Activated CD4-positive, alpha-beta T cell treated with anti-CD3 and anti-CD28 coated beads, Interleukin-2, amount 10 ng/mL, durations not matched to agents 7 days and 5 days (primary cell): ENCODE measurements at regions not wholly inside any gene's neighbourhood (a gene's known extent, or its start where the extent isn't known, plus 50 kb on each side); places are given as distances from the start of the nearest gene placed in this dataset.

ENCODE experiments used
- CTCF ChIA-PET: fragments of 350-600 bp; sonication (Branson Sonifier 250); formaldehyde crosslinking; loops from one replicate; lab custom pipeline; 2021; ENCODE audit warnings: antibody characterized with exemption; lab: Charles Lee
- POLR2A ChIA-PET: fragments of 350-600 bp; sonication (Branson Sonifier 250); formaldehyde crosslinking; loops from one replicate; lab custom pipeline; 2021; ENCODE audit warnings: antibody characterized with exemption; lab: Charles Lee
- DNase-seq: peaks from one replicate; pipeline ENCODE4 v3.0.0-alpha.2; 2020
- H3K27ac Mint-ChIP-seq: one replicate; pipeline ENCODE4 v1.8.0; 2021; ENCODE audit warnings: mild to moderate bottlenecking, moderate library complexity, mixed read lengths
- H3K27me3 Mint-ChIP-seq: one replicate; pipeline ENCODE4 v1.8.0; 2021; ENCODE audit warnings: mixed read lengths
- H3K36me3 Mint-ChIP-seq: one replicate; pipeline ENCODE4 v1.8.0; 2021; ENCODE audit warnings: low read depth, mixed read lengths
- H3K4me1 Mint-ChIP-seq: one replicate; pipeline ENCODE4 v1.8.0; 2021; ENCODE audit warnings: mixed read lengths
- H3K4me3 Mint-ChIP-seq: one replicate; pipeline ENCODE4 v1.8.0; 2021; ENCODE audit warnings: mild to moderate bottlenecking, moderate library complexity, mixed read lengths
- H3K9me3 Mint-ChIP-seq: one replicate; pipeline ENCODE4 v1.8.0; 2021; ENCODE audit warnings: mixed read lengths

DNA sequence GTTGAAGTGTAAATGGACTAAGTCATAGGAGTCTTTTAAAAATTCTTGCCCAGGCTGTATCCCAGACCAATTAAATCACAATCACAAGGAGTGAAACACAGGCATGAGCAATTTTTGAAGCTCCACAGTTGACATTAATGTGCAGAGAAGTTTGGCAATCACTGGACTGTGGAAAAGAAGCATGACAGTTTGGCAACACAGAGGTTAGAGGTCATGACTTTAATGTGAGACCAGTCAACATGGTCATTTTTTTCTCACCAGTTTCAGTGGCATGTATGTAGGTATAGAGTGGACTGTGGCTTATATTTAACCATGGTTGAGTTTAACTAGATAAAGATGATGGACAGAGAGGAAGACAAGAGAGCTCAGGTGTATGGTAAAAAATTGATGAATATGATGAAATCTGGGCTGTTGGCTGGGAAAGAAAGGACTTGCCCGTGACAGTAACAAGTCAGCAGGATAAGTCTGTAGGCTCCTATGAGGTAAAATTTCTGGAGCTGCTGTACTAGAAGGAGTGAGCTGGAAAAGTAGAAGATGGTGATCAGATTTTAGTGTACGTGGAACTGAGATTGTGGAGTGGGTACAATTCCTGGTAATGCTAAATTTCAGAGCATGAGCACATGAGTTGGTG, 432.2 kb upstream of the GHITM start:
- no peaks in the 10 kb centered on the region for H3K9me3 Mint-ChIP-seq
- CTCF ChIA-PET: no interaction called here
- POLR2A ChIA-PET: no interaction called here
- H3K27ac Mint-ChIP-seq: no peak overlapping the region
- H3K4me1 Mint-ChIP-seq: no peaks in the 10 kb centered on the region
- no peaks in the 10 kb centered on the region for H3K36me3 Mint-ChIP-seq
- no peak for DNase-seq
- no peaks in the 10 kb centered on the region for H3K27me3 Mint-ChIP-seq
- H3K4me3 Mint-ChIP-seq: no peak overlapping the region

DNA sequence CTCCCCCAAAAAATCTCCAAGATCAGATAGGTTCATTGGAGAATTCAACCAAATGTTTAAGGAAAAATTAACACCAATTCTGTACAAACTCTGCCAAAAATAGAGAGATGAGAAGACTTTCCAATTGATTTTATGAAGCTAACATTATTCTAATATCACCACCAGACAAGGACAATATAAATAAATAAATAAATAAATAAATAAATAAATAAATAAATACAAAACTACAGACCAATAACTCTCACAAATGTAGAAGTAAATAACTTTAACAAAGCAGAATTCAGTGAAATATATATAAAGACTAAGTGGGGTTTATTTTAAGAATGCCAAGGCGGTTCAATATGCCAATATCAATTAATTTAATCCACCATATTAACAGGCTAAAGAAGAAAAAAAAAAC, 425.9 kb upstream of the GHITM start:
- no peaks in the 10 kb centered on the region for H3K36me3 Mint-ChIP-seq

DNA sequence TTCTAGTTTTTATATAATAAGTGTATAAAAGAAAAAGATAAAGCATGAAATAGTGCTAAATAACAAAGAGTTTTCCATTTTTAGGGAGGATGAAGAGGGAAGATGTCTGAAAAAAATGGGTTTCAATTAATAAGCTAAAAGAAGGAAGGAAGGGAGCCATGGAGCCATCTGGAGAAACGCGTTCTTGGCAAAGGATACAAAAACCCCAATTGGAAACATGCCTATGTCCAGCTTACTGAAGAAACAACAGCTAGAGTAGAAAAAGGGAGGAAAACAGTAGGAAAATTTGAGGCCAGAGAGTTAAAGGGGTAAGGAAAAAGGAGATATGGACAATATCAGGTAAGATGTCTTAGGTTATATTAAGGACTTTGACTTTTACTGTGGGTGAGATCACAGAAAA, 416.2 kb upstream of the GHITM start:
- no peak for DNase-seq
- Mint-ChIP-seq H3K27me3 (no peaks in the 10 kb centered on the region), H3K27ac (no peak overlapping the region), H3K4me3 (no peak overlapping the region), H3K9me3 (peaks cover 3% of the 10 kb centered on the region), H3K4me1 (no peaks in the 10 kb centered on the region), H3K36me3 (no peaks in the 10 kb centered on the region)
- ChIA-PET POLR2A (no interaction called here), CTCF (no interaction called here)

More for the DNA sequence above, 425.9 kb upstream of the GHITM start:
- Mint-ChIP-seq H3K4me3 (no peak overlapping the region), H3K27ac (no peak overlapping the region), H3K9me3 (no peaks in the 10 kb centered on the region), H3K27me3 (no peaks in the 10 kb centered on the region), H3K4me1 (no peaks in the 10 kb centered on the region)
- DNase-seq: no peak
- CTCF ChIA-PET: no interaction called here
- POLR2A ChIA-PET: no interaction called here

DNA sequence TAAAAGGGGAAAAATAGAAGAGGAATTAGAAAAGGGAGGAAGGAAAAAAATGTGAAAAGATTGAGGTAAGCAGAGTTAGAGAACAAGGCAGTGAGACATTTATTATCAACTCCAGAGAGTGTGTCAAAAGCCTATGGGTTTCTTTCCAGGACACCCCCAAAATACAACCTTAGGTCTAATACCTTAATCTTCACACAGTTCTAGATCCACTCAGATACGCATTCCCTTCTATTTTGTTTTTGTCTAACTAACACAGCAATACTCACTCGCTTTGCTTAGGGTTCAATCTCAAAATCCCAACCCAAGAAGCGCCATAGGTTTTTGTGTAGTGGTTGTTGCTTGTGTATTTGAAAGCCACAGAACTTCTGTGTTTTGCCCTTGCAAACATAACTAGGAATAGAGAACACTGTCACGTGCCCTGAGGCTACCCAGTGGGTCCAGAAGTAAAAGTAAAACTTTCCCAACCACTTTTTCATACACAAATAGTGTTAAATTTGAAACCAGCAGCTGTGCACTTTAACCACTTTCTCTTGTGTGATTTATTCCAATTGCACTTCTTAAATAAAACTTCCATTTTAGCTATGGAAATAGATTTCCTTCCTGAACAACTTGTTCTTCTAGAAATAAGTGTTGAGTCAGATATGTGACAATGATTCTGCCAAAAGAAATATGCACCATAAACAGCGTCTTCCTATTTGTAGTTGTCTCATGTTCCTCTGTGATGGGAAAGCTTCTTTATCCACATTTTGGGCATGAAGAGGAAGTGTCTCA, 414.7 kb upstream of the GHITM start:
- DNase-seq: no peak
- peaks cover 3% of the 10 kb centered on the region for H3K9me3 Mint-ChIP-seq
- no peak overlapping the region for H3K4me3 Mint-ChIP-seq
- POLR2A ChIA-PET: no interaction called here
- CTCF ChIA-PET: no interaction called here
- no peaks in the 10 kb centered on the region for H3K4me1 Mint-ChIP-seq
- H3K27me3 Mint-ChIP-seq: no peaks in the 10 kb centered on the region
- H3K36me3 Mint-ChIP-seq: no peaks in the 10 kb centered on the region
- H3K27ac Mint-ChIP-seq: no peak overlapping the region

DNA sequence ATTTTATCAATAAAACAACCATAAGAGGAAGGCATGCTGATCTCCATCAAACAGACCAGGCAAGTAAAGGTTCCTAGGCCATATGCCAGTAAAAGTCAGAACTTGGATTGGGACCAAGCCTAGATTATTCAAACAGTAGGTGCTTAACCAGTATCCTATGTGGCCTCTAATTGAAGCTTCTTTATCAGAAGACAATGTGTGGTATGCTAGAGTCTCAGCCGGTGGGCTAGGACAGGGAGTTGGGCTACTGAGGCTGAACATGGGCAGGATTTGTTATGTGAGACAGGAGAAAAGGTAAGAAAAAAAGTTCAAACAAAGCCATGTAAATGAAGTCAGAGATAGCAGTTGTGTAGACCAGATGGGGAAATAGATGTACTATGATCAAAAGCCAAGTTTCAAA, 413.7 kb upstream of the GHITM start:
- ChIA-PET CTCF (no interaction called here), POLR2A (no interaction called here)
- no peak overlapping the region for H3K27ac Mint-ChIP-seq
- H3K27me3 Mint-ChIP-seq: no peaks in the 10 kb centered on the region
- no peaks in the 10 kb centered on the region for H3K36me3 Mint-ChIP-seq
- H3K4me3 Mint-ChIP-seq: no peak overlapping the region
- H3K4me1 Mint-ChIP-seq: no peaks in the 10 kb centered on the region
- no peak for DNase-seq
- peaks cover 3% of the 10 kb centered on the region for H3K9me3 Mint-ChIP-seq

DNA sequence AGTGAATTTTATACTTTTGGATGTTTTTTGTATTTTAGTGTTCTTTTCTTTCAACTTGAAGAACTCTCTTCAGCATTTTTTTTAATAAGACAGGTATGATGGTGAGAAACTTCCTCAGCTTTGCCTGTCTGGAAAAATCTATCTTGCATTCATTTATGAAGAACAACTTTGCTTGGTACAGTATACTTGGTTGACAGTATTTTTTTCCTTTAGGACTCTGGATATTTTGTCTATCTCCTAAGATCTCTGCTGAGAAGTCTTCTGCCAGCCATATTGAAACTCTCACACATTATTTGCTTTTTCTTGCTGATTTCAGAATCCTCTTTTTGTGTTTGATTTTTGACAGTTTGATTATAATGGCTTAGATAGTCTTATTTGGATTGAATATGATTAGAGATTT, 405.0 kb upstream of the GHITM start:
- Mint-ChIP-seq H3K36me3 (no peaks in the 10 kb centered on the region), H3K4me3 (no peak overlapping the region), H3K9me3 (peaks cover 16% of the 10 kb centered on the region), H3K4me1 (no peaks in the 10 kb centered on the region), H3K27ac (no peak overlapping the region), H3K27me3 (no peaks in the 10 kb centered on the region)
- CTCF ChIA-PET: no interaction called here
- POLR2A ChIA-PET: no interaction called here
- no peak for DNase-seq

DNA sequence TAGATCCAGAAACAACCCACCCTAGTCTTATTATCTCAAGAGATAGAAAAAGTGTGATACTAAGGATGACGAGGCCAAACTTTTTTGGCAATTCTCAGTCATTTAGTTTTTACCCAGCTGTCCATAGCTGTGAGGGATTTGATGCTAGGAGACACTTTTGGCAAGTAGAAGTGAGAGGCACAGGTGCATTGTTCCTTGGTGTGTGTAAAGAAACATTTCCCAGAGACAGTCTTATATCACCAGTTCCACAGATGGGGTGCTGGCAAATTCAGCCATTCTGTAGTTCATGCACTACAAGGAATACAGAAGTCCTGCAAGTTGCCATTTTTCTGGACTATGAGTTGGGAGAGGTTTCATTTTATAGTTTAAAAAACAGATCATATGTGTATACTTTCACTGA, 403.3 kb upstream of the GHITM start:
- Mint-ChIP-seq H3K4me3 (no peak overlapping the region), H3K27ac (no peak overlapping the region), H3K36me3 (no peaks in the 10 kb centered on the region), H3K4me1 (no peaks in the 10 kb centered on the region), H3K9me3 (peaks cover 16% of the 10 kb centered on the region), H3K27me3 (no peaks in the 10 kb centered on the region)
- CTCF ChIA-PET: no interaction called here
- no peak for DNase-seq
- POLR2A ChIA-PET: no interaction called here

DNA sequence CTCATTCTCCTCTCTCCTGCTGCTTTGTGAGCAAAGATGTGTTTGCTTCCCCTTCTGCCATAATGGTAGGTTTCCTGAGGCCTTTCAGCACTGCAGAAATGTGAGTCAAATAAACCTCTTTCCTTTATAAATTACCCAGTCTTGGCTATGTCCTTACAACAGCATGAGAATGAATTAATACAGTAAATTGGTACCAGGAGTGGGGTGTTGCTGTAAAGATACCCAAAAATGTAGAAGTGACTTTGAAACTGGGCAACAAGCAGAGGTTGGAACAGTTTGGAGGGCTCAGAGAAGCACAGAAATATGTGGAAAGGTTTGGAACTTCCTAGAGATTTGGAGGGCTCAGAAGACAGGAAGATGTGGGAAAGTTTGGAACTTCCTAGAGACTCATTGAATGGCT, 388.7 kb upstream of the GHITM start:
- ChIA-PET CTCF (no interaction called here), POLR2A (no interaction called here)
- Mint-ChIP-seq H3K4me3 (no peak overlapping the region), H3K36me3 (no peaks in the 10 kb centered on the region), H3K27me3 (no peaks in the 10 kb centered on the region), H3K4me1 (no peaks in the 10 kb centered on the region), H3K9me3 (peaks cover 30% of the 10 kb centered on the region), H3K27ac (no peak overlapping the region)
- DNase-seq: no peak

DNA sequence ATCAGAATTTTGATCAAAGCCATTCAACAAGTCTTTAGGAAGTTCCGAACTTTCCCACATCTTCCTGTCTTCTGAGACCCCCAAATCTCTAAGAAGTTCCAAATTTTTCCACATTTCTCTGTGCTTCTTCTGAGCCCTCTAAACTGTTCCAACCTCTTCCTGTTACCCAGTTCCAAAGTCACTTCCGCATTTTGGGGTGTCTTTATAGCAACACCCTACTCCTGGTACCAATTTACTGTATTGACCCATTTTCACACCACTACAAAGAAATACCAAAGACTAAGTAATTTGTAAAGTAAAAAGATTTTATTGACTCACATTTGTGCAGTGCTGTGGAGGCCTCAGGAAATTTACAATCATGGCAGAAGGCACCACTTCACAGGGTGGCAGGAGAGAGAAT, 385.8 kb upstream of the GHITM start:
- Mint-ChIP-seq H3K27ac (no peak overlapping the region), H3K27me3 (no peaks in the 10 kb centered on the region), H3K4me1 (no peaks in the 10 kb centered on the region), H3K36me3 (no peaks in the 10 kb centered on the region), H3K4me3 (no peak overlapping the region), H3K9me3 (peaks cover 30% of the 10 kb centered on the region)
- DNase-seq: no peak
- CTCF ChIA-PET: no interaction called here
- POLR2A ChIA-PET: no interaction called here

DNA sequence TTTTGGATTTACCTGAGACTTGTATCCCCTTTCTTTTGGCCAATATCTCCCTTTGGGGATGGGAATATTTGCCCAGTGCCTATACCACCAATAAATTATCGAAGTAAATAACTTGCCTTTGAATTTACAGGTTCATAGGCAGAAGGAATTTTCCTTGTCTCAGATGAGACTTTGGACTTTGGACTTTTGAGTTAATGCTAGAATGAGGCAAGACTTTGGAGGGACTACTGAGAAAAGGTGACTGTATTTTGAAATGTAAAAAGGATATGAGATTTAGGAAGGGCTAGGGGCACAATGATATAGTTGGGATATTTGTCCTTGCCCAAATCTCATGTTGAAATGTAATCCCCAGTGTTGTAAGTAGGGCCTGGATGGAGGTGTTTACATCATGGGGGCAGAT, 384.5 kb upstream of the GHITM start:
- CTCF ChIA-PET: no interaction called here

DNA sequence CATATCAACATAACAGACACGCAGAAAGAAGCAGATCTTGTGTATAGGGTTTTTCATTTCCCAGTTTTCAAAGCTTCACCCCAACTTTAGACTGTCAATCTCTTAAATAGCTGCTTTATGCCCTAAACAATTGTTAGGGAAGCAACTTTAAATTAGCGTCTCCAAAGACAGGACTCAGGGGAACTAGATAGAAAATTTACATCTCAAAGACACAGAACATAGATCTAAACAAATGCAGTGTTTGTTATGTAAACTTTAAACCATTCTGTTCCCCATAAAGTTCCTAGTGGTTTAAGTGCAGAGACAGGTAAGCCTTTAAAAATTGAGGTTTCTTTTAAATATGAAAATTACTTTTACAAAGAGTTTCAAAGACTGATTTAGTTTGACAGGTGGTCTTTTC, 379.2 kb upstream of the GHITM start:
- no peak overlapping the region for H3K4me3 Mint-ChIP-seq
- no peak for DNase-seq
- H3K36me3 Mint-ChIP-seq: no peaks in the 10 kb centered on the region
- no peaks in the 10 kb centered on the region for H3K27me3 Mint-ChIP-seq
- no peaks in the 10 kb centered on the region for H3K9me3 Mint-ChIP-seq
- no peak overlapping the region for H3K27ac Mint-ChIP-seq
- H3K4me1 Mint-ChIP-seq: no peaks in the 10 kb centered on the region
- CTCF ChIA-PET: no interaction called here
- POLR2A ChIA-PET: no interaction called here

More for the DNA sequence above, 384.5 kb upstream of the GHITM start:
- POLR2A ChIA-PET: no interaction called here
- H3K27ac Mint-ChIP-seq: no peak overlapping the region
- no peaks in the 10 kb centered on the region for H3K27me3 Mint-ChIP-seq
- no peaks in the 10 kb centered on the region for H3K36me3 Mint-ChIP-seq
- no peaks in the 10 kb centered on the region for H3K4me1 Mint-ChIP-seq
- H3K9me3 Mint-ChIP-seq: peaks cover 30% of the 10 kb centered on the region
- DNase-seq: no peak
- no peak overlapping the region for H3K4me3 Mint-ChIP-seq

DNA sequence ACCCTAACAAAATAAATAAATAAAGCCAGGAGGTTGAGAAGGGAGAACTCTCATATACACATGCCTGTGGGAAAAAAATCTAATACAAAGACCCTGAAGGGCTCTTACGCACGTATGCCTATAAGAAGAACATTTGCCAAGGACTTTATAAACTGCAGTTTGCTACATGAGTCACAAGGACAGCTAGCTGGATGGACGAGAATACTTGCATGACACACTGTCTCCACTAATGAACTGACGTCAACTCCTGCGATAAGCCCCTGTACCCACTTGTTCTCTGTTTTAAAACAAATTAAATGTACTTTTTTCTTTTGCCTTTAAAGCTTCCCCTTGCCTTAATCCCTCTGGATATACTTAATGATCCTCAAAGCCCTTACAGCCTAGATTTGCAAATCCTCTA, 374.6 kb upstream of the GHITM start:
- Mint-ChIP-seq H3K36me3 (no peaks in the 10 kb centered on the region), H3K27me3 (no peaks in the 10 kb centered on the region), H3K4me1 (no peaks in the 10 kb centered on the region), H3K4me3 (no peak overlapping the region), H3K9me3 (no peaks in the 10 kb centered on the region), H3K27ac (no peak overlapping the region)
- POLR2A ChIA-PET: no interaction called here
- DNase-seq: no peak
- CTCF ChIA-PET: no interaction called here

DNA sequence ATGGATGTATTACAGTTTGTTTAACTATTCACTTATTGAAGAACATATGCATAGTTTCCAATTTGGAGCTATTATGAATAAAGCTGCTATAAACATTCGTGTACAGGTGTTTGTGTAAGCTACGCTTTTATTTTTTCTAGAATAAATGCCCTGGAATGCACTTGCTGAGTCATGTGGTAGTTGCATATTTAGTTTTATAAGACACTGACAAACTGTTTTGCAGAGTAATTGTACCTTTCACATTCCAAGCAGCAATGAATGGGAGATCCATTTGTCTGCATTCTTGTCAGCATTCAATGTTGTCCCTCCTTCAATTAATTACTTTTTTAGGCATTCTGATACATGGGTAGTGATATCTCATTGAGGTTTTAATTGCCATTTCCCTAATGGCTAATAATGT, 373.6 kb upstream of the GHITM start:
- no peaks in the 10 kb centered on the region for H3K27me3 Mint-ChIP-seq

More for the DNA sequence above, 373.6 kb upstream of the GHITM start:
- no peak for DNase-seq
- Mint-ChIP-seq H3K4me1 (no peaks in the 10 kb centered on the region), H3K27ac (no peak overlapping the region), H3K4me3 (no peak overlapping the region), H3K36me3 (no peaks in the 10 kb centered on the region), H3K9me3 (no peaks in the 10 kb centered on the region)
- POLR2A ChIA-PET: no interaction called here
- CTCF ChIA-PET: no interaction called here
